Fibroblast of mammary gland (primary cell): ENCODE measurements at regions not wholly inside any gene's neighbourhood (a gene's known extent, or its start where the extent isn't known, plus 50 kb on each side); places are given as distances from the start of the nearest gene placed in this dataset.

Source experiments
- DNase-seq: peaks from one replicate; pipeline ENCODE4 v3.0.0-alpha.2; 2010; ENCODE audit warnings: low read depth
- H3K4me3 ChIP-seq: 2 replicates; pipeline ENCODE4 v1.5.1; 2011; ENCODE audit warnings: low read depth, mild to moderate bottlenecking, low read length, moderate library complexity; ENCODE audit not compliant: control insufficient read depth
- CTCF ChIP-seq: conservative IDR thresholded peaks from 2 replicates; pipeline ENCODE4 v1.5.1; 2011; ENCODE audit warnings: low read depth, low read length, inconsistent platforms; ENCODE audit not compliant: control insufficient read depth, insufficient read depth

DNA sequence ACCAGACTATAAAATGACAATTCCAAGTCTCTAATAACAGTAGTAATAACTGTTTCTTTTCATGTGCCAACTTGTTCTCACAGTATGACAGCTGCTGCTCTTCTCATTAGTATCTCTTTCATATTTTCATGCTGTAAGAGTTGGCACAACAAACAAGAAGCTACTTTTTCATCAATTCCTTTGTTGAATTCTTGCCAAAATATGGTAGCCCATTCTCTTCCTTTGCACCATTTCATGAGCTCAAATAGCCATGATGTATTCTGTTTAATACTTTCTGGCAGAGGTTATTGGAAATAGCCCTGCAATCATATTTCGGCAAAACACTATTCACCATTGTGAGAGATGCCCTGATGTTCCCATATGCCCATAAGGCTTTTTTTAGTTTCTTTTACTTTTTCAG is 1100.7 kb downstream of the TRHDE start:
- H3K4me3 ChIP-seq = no peak overlapping the region
- no peak for TF ChIP-seq CTCF
- no peak for DNase-seq

- DNase-seq = no peak
- no peak for TF ChIP-seq CTCF
- H3K4me3 ChIP-seq = no peak overlapping the region
Measured at GRCh38 chr12:73374360-73374759, 1102.2 kb downstream of the TRHDE start.

DNA sequence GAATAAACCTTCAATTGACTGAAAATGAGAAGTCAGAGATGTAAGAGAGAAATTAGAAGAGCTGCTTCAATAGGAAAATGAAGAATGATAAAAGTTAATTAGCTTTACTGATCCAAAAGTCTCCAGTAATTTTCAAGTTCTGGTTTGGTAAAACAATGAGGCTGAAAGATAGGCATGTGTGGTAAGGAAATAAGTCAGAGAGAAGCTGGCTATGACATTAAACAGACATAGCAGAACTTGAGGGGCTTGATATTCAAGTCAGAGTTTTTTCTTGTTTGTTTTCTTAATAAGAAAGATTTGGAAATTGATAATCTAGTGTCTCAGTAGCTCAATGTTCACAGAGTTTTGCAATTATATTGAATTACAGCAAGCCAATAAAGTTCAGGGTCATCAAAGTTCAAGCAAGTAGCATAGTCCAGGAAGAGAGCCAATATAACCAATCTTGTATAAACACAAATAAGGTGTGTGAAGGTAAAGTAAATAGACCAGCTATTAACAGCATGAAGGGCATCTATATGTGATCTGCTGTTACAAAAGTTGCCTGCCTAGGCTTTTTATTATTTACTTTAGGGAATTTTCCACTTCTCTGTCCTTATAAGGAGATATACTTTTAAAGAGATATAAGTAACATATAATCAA is 1111.5 kb downstream of the TRHDE start:
- H3K4me3 ChIP-seq = no peak overlapping the region
- no peak for DNase-seq
- TF ChIP-seq CTCF = no peak

DNA sequence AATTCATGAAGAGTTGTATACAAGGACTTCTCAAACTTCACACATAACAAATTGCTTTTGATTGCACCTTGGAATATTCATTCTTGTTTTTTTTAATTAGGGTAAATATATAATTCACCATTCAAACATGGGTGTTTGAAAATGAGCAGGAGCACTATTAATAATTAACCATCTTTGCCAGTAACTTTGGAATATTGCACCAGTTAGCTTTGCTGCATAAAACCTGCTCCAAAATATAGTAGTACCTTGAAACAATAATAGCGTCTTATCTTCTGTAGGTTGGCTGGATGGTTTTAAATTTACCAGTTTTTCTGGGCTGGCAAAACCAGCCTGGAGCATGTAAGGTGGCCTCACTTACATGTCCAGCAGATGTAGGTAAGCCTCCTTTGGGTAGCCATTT is 1112.4 kb downstream of the TRHDE start:
- no peak overlapping the region for H3K4me3 ChIP-seq
- no peak for TF ChIP-seq CTCF
- DNase-seq = no peak

- DNase-seq = no peak
- no peak for TF ChIP-seq CTCF
- H3K4me3 ChIP-seq = no peak overlapping the region
Measured at GRCh38 chr12:73390261-73390660, 1118.1 kb downstream of the TRHDE start.

DNA sequence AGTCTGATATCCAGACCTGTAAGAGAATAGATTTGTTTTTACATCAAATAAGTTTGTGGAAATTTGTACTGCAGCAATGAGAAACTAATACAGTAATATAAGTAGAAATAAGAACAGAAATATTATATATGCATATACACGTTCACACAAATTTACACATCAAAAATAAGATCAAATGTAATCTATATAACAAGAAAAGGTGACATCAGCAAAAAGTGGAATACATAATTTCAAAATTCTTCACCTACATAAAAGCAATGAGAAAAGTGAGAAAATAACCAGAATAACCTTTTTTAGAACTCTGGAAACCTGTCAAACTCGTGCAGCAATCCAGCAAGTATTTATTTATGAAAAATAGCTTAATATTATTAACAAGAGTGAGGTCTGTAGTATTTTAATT is 1124.6 kb upstream of the ATXN7L3B start:
- no peak for TF ChIP-seq CTCF
- no peak for DNase-seq
- no peak overlapping the region for H3K4me3 ChIP-seq

DNA sequence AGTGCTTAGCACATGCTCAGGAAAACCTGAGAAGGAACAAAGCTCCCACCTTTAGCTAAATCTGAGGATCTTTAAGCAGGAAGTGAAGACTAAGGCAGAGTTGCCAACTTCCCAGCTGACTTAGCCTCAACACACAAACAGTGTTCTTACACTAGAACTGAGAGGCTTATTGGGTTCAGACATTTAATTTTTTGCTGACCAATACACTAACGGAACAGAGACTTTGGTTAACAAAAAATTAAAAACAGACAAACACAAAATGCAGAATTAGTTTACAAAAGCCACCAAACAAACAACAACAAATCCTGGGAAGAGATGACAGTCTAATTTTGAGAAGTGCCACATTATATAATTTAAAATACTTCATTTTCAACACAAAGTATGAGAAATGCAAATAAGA is 1123.7 kb upstream of the ATXN7L3B start:
- H3K4me3 ChIP-seq = no peak overlapping the region
- no peak for DNase-seq
- no peak for TF ChIP-seq CTCF
